Fibroblast of lung (primary cell): ENCODE measurements at regions not wholly inside any gene's neighbourhood (a gene's known extent, or its start where the extent isn't known, plus 50 kb on each side); places are given as distances from the start of the nearest gene placed in this dataset.

ENCODE experiments used
- DNase-seq, 2 donors: peaks; one replicate each; pipeline versions ENCODE4 v3.0.0 to v3.0.0-alpha.2; 2010; ENCODE audit warnings: low read depth in 2 of 2
- H2AFZ ChIP-seq: 2 replicates; pipeline ENCODE4 v1.5.1; 2012; ENCODE audit warnings: low read length, control low read depth, inconsistent platforms
- H3K27ac ChIP-seq: 2 replicates; pipeline ENCODE4 v1.5.1; 2011; ENCODE audit warnings: low read length, control low read depth; ENCODE audit not compliant: insufficient read depth
- H3K27me3 ChIP-seq: 2 replicates; pipeline ENCODE4 v1.5.1; 2011; ENCODE audit warnings: mild to moderate bottlenecking, low read length; ENCODE audit not compliant: control insufficient read depth, insufficient read depth
- H3K36me3 ChIP-seq: 2 replicates; pipeline ENCODE4 v1.5.1; 2011; ENCODE audit warnings: low read length; ENCODE audit not compliant: control insufficient read depth, insufficient read depth
- H3K4me1 ChIP-seq: 2 replicates; pipeline ENCODE4 v1.5.1; 2011; ENCODE audit warnings: low read length; ENCODE audit not compliant: control insufficient read depth, insufficient read depth; ENCODE audit errors: extremely low read depth
- H3K4me2 ChIP-seq: 2 replicates; pipeline ENCODE4 v1.5.1; 2011; ENCODE audit warnings: low read length, control low read depth; ENCODE audit not compliant: insufficient read depth; ENCODE audit errors: extremely low read depth
- H3K4me3 ChIP-seq, 4 experiments: fragments of 200-600 bp in 1 of 4; sonication (generic) in 1 of 4; replicated peaks in 1 of 4; 2 replicates each; pipeline ENCODE4 v1.5.1; 2011 to 2016; ENCODE audit warnings: low read length in 4 of 4, low read depth in 3 of 4, mild to moderate bottlenecking in 3 of 4, control low read depth in 2 of 4, inconsistent platforms in 1 of 4, mixed read lengths in 1 of 4; ENCODE audit not compliant: insufficient read depth in 1 of 4; ENCODE audit errors: control extremely low read depth in 1 of 4
- H3K79me2 ChIP-seq: 2 replicates; pipeline ENCODE4 v1.5.1; 2012; ENCODE audit warnings: mild to moderate bottlenecking, low read length, inconsistent platforms; ENCODE audit not compliant: control insufficient read depth, insufficient read depth
- H3K9ac ChIP-seq: 2 replicates; pipeline ENCODE4 v1.5.1; 2011; ENCODE audit warnings: mild to moderate bottlenecking, low read length, control low read depth; ENCODE audit not compliant: insufficient read depth
- H3K9me3 ChIP-seq: 2 replicates; pipeline ENCODE4 v1.5.1; 2012; ENCODE audit warnings: low read depth, low read length; ENCODE audit not compliant: control insufficient read depth, insufficient read depth
- H4K20me1 ChIP-seq: 2 replicates; pipeline ENCODE4 v1.5.1; 2011; ENCODE audit warnings: low read length; ENCODE audit not compliant: control insufficient read depth, insufficient read depth; ENCODE audit errors: extremely low read depth
- EZH2 ChIP-seq: IDR thresholded peaks from 2 replicates; pipeline ENCODE4 v1.5.1; 2012; ENCODE audit warnings: low read length, control low read depth, mild to moderate bottlenecking; ENCODE audit errors: missing control alignments
- TF ChIP-seq, protein P1 (sequence below), 2 donors: IDR thresholded peaks in 1 of 2; conservative IDR thresholded peaks in 1 of 2; 1 replicate in 1 of 2; 2 replicates in 1 of 2; pipeline ENCODE4 v1.5.1; 2011 to 2012; ENCODE audit warnings: low read length in 2 of 2, control low read depth in 1 of 2, inconsistent platforms in 1 of 2, low read depth in 1 of 2, mild to moderate bottlenecking in 1 of 2

- Histone ChIP-seq H2AFZ (no peak overlapping the region), H3K4me2 (no peak overlapping the region)
- TF ChIP-seq, protein P1, sequence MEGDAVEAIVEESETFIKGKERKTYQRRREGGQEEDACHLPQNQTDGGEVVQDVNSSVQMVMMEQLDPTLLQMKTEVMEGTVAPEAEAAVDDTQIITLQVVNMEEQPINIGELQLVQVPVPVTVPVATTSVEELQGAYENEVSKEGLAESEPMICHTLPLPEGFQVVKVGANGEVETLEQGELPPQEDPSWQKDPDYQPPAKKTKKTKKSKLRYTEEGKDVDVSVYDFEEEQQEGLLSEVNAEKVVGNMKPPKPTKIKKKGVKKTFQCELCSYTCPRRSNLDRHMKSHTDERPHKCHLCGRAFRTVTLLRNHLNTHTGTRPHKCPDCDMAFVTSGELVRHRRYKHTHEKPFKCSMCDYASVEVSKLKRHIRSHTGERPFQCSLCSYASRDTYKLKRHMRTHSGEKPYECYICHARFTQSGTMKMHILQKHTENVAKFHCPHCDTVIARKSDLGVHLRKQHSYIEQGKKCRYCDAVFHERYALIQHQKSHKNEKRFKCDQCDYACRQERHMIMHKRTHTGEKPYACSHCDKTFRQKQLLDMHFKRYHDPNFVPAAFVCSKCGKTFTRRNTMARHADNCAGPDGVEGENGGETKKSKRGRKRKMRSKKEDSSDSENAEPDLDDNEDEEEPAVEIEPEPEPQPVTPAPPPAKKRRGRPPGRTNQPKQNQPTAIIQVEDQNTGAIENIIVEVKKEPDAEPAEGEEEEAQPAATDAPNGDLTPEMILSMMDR (conservative IDR thresholded peaks at IDR 0.05 in 1 of 2, IDR thresholded peaks at IDR 0.05 in 1 of 2; ENCODE audit: low read depth in 1 of 2, low read length in 2 of 2), result no peak
- TF ChIP-seq EZH2, result no peak
These were observed 97.4 kb upstream of the SALL4 start for GRCh38 chr20:51899674-51900073.

GRCh38 chr20:51898788-51899187 is 96.5 kb upstream of the SALL4 start:
- Histone ChIP-seq H3K27me3 (no peaks in the 10 kb centered on the region), H3K4me1 (no peaks in the 10 kb centered on the region), H3K4me3 (no peak overlapping the region), H3K27ac (no peak overlapping the region), H3K36me3 (no peaks in the 10 kb centered on the region), H2AFZ (no peak overlapping the region), H3K79me2 (no peaks in the 10 kb centered on the region), H4K20me1 (no peaks in the 10 kb centered on the region), H3K9ac (no peak overlapping the region), H3K4me2 (no peak overlapping the region), H3K9me3 (no peaks in the 10 kb centered on the region)
- DNase-seq, result no peak
- TF ChIP-seq, protein P1 (conservative IDR thresholded peaks at IDR 0.05 in 1 of 2, IDR thresholded peaks at IDR 0.05 in 1 of 2; ENCODE audit: low read depth in 1 of 2, low read length in 2 of 2), result no peak
- TF ChIP-seq EZH2, result no peak

More at GRCh38 chr20:51899674-51900073, 97.4 kb upstream of the SALL4 start:
- H3K9ac ChIP-seq, result no peak overlapping the region
- no peaks in the 10 kb centered on the region for H3K27me3 ChIP-seq
- no peak overlapping the region for H3K27ac ChIP-seq
- no peaks in the 10 kb centered on the region for H3K79me2 ChIP-seq
- no peaks in the 10 kb centered on the region for H3K9me3 ChIP-seq
- H4K20me1 ChIP-seq, result no peaks in the 10 kb centered on the region
- no peaks in the 10 kb centered on the region for H3K36me3 ChIP-seq
- no peaks in the 10 kb centered on the region for H3K4me1 ChIP-seq
- DNase-seq, result no peak
- H3K4me3 ChIP-seq, result no peak overlapping the region

GRCh38 chr20:51894619-51895018 is 92.3 kb upstream of the SALL4 start:
- no peaks in the 10 kb centered on the region for H3K36me3 ChIP-seq
- no peak overlapping the region for H2AFZ ChIP-seq
- H3K9ac ChIP-seq, result no peak overlapping the region
- H4K20me1 ChIP-seq, result no peaks in the 10 kb centered on the region
- no peaks in the 10 kb centered on the region for H3K27me3 ChIP-seq
- no peak for DNase-seq
- no peaks in the 10 kb centered on the region for H3K4me1 ChIP-seq
- H3K79me2 ChIP-seq, result no peaks in the 10 kb centered on the region
- H3K4me3 ChIP-seq, result no peak overlapping the region
- no peak overlapping the region for H3K27ac ChIP-seq
- H3K4me2 ChIP-seq, result no peak overlapping the region
- no peaks in the 10 kb centered on the region for H3K9me3 ChIP-seq
- TF ChIP-seq, protein P1 (conservative IDR thresholded peaks at IDR 0.05 in 1 of 2, IDR thresholded peaks at IDR 0.05 in 1 of 2; ENCODE audit: low read depth in 1 of 2, low read length in 2 of 2), result no peak
- TF ChIP-seq EZH2, result no peak
